Lower lobe of right lung (tissue), 2 donors: ENCODE measurements at regions not wholly inside any gene's neighbourhood (a gene's known extent, or its start where the extent isn't known, plus 50 kb on each side); places are given as distances from the start of the nearest gene placed in this dataset.

Experiments used
- ATAC-seq, 2 donors: fragments of 200-7000 bp; cut with Tn5 transposase; one replicate each; pipeline ENCODE4 v1.9.1; 2020 to 2022; ENCODE audit warnings: mild to moderate bottlenecking in 2 of 2, moderate library complexity in 2 of 2
- DNase-seq: peaks from one replicate; pipeline ENCODE4 v3.0.0-alpha.2; 2020
- H3K27ac ChIP-seq: fragments of 200-600 bp; one replicate; pipeline ENCODE4 v1.8.0; 2022
- H3K27me3 ChIP-seq: fragments of 200-600 bp; one replicate; pipeline ENCODE4 v1.8.0; 2022; ENCODE audit warnings: low read depth
- H3K36me3 ChIP-seq: fragments of 200-600 bp; one replicate; pipeline ENCODE4 v1.8.0; 2022; ENCODE audit warnings: mild to moderate bottlenecking
- H3K4me1 ChIP-seq: fragments of 200-600 bp; one replicate; pipeline ENCODE4 v1.8.0; 2022
- H3K4me3 ChIP-seq: fragments of 200-600 bp; one replicate; pipeline ENCODE4 v1.8.0; 2022; ENCODE audit warnings: mild to moderate bottlenecking
- H3K9me3 ChIP-seq: fragments of 200-600 bp; one replicate; pipeline ENCODE4 v1.8.0; 2022
- CTCF ChIP-seq: fragments of 200-600 bp; IDR thresholded peaks from one replicate; pipeline ENCODE4 v1.8.0; 2022; ENCODE audit warnings: antibody characterized with exemption, mild to moderate bottlenecking
- intact Hi-C: fragments of 100-400 bp; cut with DNase I; formaldehyde crosslinking; loops from one replicate; pipeline ENCODE4 v1.11.0; 2022
- donor health status: DM: no; HTN: yes; CAD: no; lungs with severe emphysema.

DNA sequence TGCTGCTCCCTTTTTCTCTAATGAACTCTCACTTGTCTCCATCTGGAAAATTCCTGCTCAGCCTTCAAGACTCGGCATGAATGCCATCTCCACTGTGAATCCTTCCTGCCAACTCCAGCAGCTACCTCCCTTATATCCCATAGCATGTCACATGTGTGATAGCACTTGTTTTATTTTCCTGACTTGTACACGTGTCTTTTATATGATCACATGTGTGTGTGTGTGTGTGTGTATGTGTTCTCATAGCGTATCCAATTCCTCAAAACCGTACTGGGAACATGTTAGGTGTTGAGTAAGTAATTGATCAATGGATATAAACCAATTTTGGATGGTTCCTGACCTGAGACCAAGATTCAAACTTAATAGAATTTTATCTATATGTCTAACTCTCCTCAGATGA, 1107.7 kb downstream of the GALC start:
- H3K27ac ChIP-seq = no peak overlapping the region
- no peaks in the 10 kb centered on the region for H3K4me1 ChIP-seq
- H3K27me3 ChIP-seq = no peaks in the 10 kb centered on the region
- ATAC-seq = no peak
- no peak for TF ChIP-seq CTCF
- H3K36me3 ChIP-seq = no peaks in the 10 kb centered on the region
- no peak for DNase-seq
- intact Hi-C loops = no loop called here
- no peaks in the 10 kb centered on the region for H3K9me3 ChIP-seq
- no peak overlapping the region for H3K4me3 ChIP-seq

- no peak for ATAC-seq
- Histone ChIP-seq H3K36me3 (no peaks in the 10 kb centered on the region), H3K4me1 (no peaks in the 10 kb centered on the region), H3K27ac (no peak overlapping the region), H3K9me3 (peaks cover 4% of the 10 kb centered on the region), H3K27me3 (no peaks in the 10 kb centered on the region), H3K4me3 (no peak overlapping the region)
- no peak for DNase-seq
- TF ChIP-seq CTCF = no peak
- intact Hi-C loops = no loop called here
Observed at GRCh38 chr14:86884498-86884897, 1108.5 kb downstream of the GALC start.

DNA sequence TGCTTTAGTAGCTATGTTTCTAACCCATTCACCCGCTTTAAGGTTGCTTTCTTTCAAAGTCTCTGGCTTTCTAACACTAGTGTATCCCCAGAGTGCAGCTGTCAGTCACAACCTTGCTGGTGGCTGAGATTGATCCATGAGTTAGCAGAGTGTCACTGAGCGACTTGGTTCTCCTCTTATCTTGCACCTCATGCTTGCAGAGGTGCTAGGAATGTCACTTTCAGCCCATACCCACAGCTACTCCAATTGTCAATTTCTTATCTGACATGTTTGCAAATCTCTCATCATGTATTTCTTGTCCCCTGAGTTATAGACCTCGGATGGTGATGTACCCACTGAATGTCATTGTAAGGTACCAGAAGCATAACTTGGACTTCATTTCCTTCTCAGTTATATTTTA, 1110.2 kb downstream of the GALC start:
- H3K27ac ChIP-seq = no peak overlapping the region
- no peaks in the 10 kb centered on the region for H3K27me3 ChIP-seq
- no peak for ATAC-seq
- no peaks in the 10 kb centered on the region for H3K4me1 ChIP-seq
- intact Hi-C loops = no loop called here
- H3K36me3 ChIP-seq = no peaks in the 10 kb centered on the region
- no peak for DNase-seq
- H3K4me3 ChIP-seq = no peak overlapping the region
- peaks cover 4% of the 10 kb centered on the region for H3K9me3 ChIP-seq
- no peak for TF ChIP-seq CTCF

GRCh38 chr14:86865934-86866333, 1127.0 kb downstream of the GALC start:
- Histone ChIP-seq H3K9me3 (no peaks in the 10 kb centered on the region), H3K4me1 (no peaks in the 10 kb centered on the region), H3K36me3 (no peaks in the 10 kb centered on the region), H3K27me3 (no peaks in the 10 kb centered on the region), H3K4me3 (no peak overlapping the region), H3K27ac (no peak overlapping the region)
- intact Hi-C loops = no loop called here
- TF ChIP-seq CTCF = no peak
- ATAC-seq (no peak), DNase-seq (no peak)

- no peak overlapping the region for H3K27ac ChIP-seq
- H3K4me1 ChIP-seq = no peaks in the 10 kb centered on the region
- ATAC-seq (no peak), DNase-seq (no peak)
- H3K27me3 ChIP-seq = no peaks in the 10 kb centered on the region
- H3K9me3 ChIP-seq = no peaks in the 10 kb centered on the region
- intact Hi-C loops = no loop called here
- no peaks in the 10 kb centered on the region for H3K36me3 ChIP-seq
- no peak for TF ChIP-seq CTCF
- no peak overlapping the region for H3K4me3 ChIP-seq
Observed at GRCh38 chr14:86858591-86858990, 1134.4 kb downstream of the GALC start.

DNA sequence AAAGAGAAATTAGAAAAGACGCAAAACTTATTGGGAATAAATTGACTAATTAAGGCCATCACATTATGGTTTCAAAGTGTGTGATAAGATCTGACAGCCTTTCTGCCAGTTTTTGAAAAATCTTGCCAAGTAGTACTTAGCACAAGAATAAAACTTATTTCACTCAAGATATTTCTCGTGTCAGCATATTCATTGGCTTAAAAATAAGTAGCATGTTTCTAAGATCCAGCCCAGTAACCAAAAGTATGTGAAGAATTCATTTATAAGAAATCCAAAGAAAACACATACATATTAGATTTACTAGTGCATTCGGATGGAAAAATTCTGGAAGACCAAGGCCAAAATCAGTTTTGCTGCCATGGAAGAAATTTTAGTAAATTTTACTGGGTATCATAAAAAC, 1135.0 kb downstream of the GALC start:
- DNase-seq = no peak
- H3K27me3 ChIP-seq = no peaks in the 10 kb centered on the region
- no peaks in the 10 kb centered on the region for H3K36me3 ChIP-seq
- H3K4me1 ChIP-seq = no peaks in the 10 kb centered on the region
- ATAC-seq = no peak
- no peak for TF ChIP-seq CTCF
- H3K4me3 ChIP-seq = no peak overlapping the region
- H3K9me3 ChIP-seq = no peaks in the 10 kb centered on the region
- H3K27ac ChIP-seq = no peak overlapping the region
- intact Hi-C loops = no loop called here
